HCT116 (cell line): ENCODE measurements at regions not wholly inside any gene's neighbourhood (a gene's known extent, or its start where the extent isn't known, plus 50 kb on each side); places are given as distances from the start of the nearest gene placed in this dataset.

Experiments
- ATAC-seq: fragments of 200-7000 bp; cut with Tn5 transposase; 2 replicates; pipeline ENCODE4 v1.9.1; 2020; ENCODE audit warnings: mild to moderate bottlenecking, moderate library complexity
- BruUV-seq: library from RNA; stranded (reverse); fragments of 400-500 nt; replicated peaks from 2 replicates; lab custom pipeline; 2021; lab: Mats Ljungman, UMichigan
- CTCF ChIA-PET: fragments of 300-600 bp; sonication (Branson Sonifier 250); formaldehyde crosslinking; loops from one replicate; lab custom pipeline; 2021; ENCODE audit warnings: antibody characterized with exemption; lab: Charles Lee
- POLR2A ChIA-PET: fragments of 300-600, 350-600 bp; sonication (Branson Sonifier 250); formaldehyde crosslinking; loops from one replicate; lab custom pipeline; 2021; ENCODE audit warnings: antibody characterized with exemption; lab: Charles Lee
- RAD21 ChIA-PET, 2 experiments: fragments of 300-600 bp; sonication (Branson Sonifier 250); formaldehyde crosslinking; loops; one replicate each; lab custom pipeline; 2023; ENCODE audit warnings: low total read pairs in 2 of 2; ENCODE audit not compliant: uncharacterized antibody in 2 of 2, unreplicated experiment in 2 of 2, low non-redundant PET in 1 of 2; lab: Charles Lee
- DNase-seq: peaks from one replicate; pipeline ENCODE4 v3.0.0-alpha.2; 2010; ENCODE audit warnings: low read depth, low spot score
- H2AFZ ChIP-seq: fragments of 200-600 bp; shearing (Covaris generic), sonication (generic); 2 replicates; pipeline ENCODE4 v1.6.1; 2017; ENCODE audit warnings: low read depth, mixed run types, mixed read lengths, antibody characterized with exemption, low read length; ENCODE audit not compliant: poor library complexity, severe bottlenecking
- H3K27ac ChIP-seq: 2 replicates; pipeline ENCODE4 v1.5.1; 2012; ENCODE audit warnings: low read depth, low read length
- H3K27me3 ChIP-seq: fragments of 200-600 bp; sonication (generic); 2 replicates; pipeline ENCODE4 v1.6.1; 2016; ENCODE audit warnings: mixed run types, low read length, mixed read lengths; ENCODE audit not compliant: insufficient read depth
- H3K36me3 ChIP-seq, 2 experiments: fragments of 200-500 bp in 1 of 2; fragments of 200-600 bp in 1 of 2; sonication (Bioruptor generic) in 1 of 2; sonication (generic) in 1 of 2; 2 replicates each; pipeline versions ENCODE4 v1.5.1 to v1.6.1; 2014 to 2016; ENCODE audit warnings: low read length in 2 of 2, inconsistent platforms in 1 of 2, mixed read lengths in 1 of 2, mixed run types in 1 of 2; ENCODE audit not compliant: insufficient read depth in 2 of 2, control insufficient read depth in 1 of 2
- H3K4me1 ChIP-seq, 2 experiments: fragments of 200-600 bp in 1 of 2; sonication (generic) in 1 of 2; 2 replicates each; pipeline versions ENCODE4 v1.5.1 to v1.6.1; 2012 to 2017; ENCODE audit warnings: low read length in 2 of 2, inconsistent platforms in 1 of 2, mild to moderate bottlenecking in 1 of 2, mixed read lengths in 1 of 2, mixed run types in 1 of 2, moderate library complexity in 1 of 2; ENCODE audit not compliant: insufficient read depth in 2 of 2, control insufficient read depth in 1 of 2
- H3K4me2 ChIP-seq: fragments of 200-600 bp; sonication (generic); 2 replicates; pipeline ENCODE4 v1.6.1; 2017; ENCODE audit warnings: mixed run types, low read length, mixed read lengths
- H3K4me3 ChIP-seq, 2 experiments: fragments of 200-600 bp in 1 of 2; sonication (generic) in 1 of 2; replicated peaks in 1 of 2; 2 replicates each; pipeline ENCODE4 v1.5.1; 2011 to 2016; ENCODE audit warnings: low read length in 2 of 2, control low read depth in 1 of 2, low read depth in 1 of 2, mild to moderate bottlenecking in 1 of 2, mixed read lengths in 1 of 2, mixed run types in 1 of 2
- H3K79me2 ChIP-seq: fragments of 200-600 bp; sonication (generic); 2 replicates; pipeline ENCODE4 v1.6.1; 2017; ENCODE audit warnings: mild to moderate bottlenecking, mixed run types, low read length, moderate library complexity, mixed read lengths; ENCODE audit not compliant: insufficient read depth
- H3K9ac ChIP-seq: fragments of 200-600 bp; sonication (generic); 2 replicates; pipeline ENCODE4 v1.6.1; 2016; ENCODE audit warnings: low read length, mixed read lengths
- H3K9me2 ChIP-seq: fragments of 200-600 bp; sonication (generic), shearing (Covaris generic); 2 replicates; pipeline ENCODE4 v1.6.1; 2017; ENCODE audit warnings: mixed run types, mild to moderate bottlenecking, moderate library complexity; ENCODE audit not compliant: insufficient read depth
- H3K9me3 ChIP-seq, 2 experiments: fragments of 200-500 bp in 1 of 2; fragments of 200-600 bp in 1 of 2; sonication (Bioruptor generic) in 1 of 2; sonication (generic) in 1 of 2; 2 replicates each; pipeline ENCODE4 v1.6.1; 2014 to 2017; ENCODE audit warnings: low read length in 2 of 2, mixed read lengths in 2 of 2, inconsistent platforms in 1 of 2, low read depth in 1 of 2, mild to moderate bottlenecking in 1 of 2, mixed run types in 1 of 2, moderate library complexity in 1 of 2; ENCODE audit not compliant: control insufficient read depth in 1 of 2, insufficient read depth in 1 of 2
- H4K20me1 ChIP-seq: fragments of 200-600 bp; sonication (generic), shearing (Covaris generic); 2 replicates; pipeline ENCODE4 v1.6.1; 2017; ENCODE audit warnings: mixed run types, mild to moderate bottlenecking, moderate library complexity; ENCODE audit not compliant: insufficient read depth
- ATF3 ChIP-seq: IDR thresholded peaks from 2 replicates; pipeline ENCODE4 v1.6.1; 2012
- CEBPB ChIP-seq: IDR thresholded peaks from 2 replicates; pipeline ENCODE4 v1.6.1; 2012; ENCODE audit warnings: low read depth
- ELF1 ChIP-seq: IDR thresholded peaks from 2 replicates; pipeline ENCODE4 v1.6.1; 2012; ENCODE audit warnings: low read depth, borderline replicate concordance
- EZH2 ChIP-seq: fragments of 200-600 bp; sonication (generic); IDR thresholded peaks from 2 replicates; pipeline ENCODE4 v1.6.1; 2017; ENCODE audit warnings: antibody characterized with exemption, mixed run types
- FOSL1 ChIP-seq: IDR thresholded peaks from 2 replicates; pipeline ENCODE4 v1.6.1; 2012; ENCODE audit warnings: low read depth
- JUND ChIP-seq: IDR thresholded peaks from 2 replicates; pipeline ENCODE4 v1.6.1; 2012
- POLR2A ChIP-seq: IDR thresholded peaks from 2 replicates; pipeline ENCODE4 v1.7.0; 2011; ENCODE audit warnings: borderline replicate concordance; ENCODE audit not compliant: insufficient read depth, insufficient read length; ENCODE audit errors: extremely low read depth
- POLR2AphosphoS5 ChIP-seq: IDR thresholded peaks from 2 replicates; pipeline ENCODE4 v1.6.1; 2011; ENCODE audit warnings: mild to moderate bottlenecking, low read depth, low read length, moderate library complexity
- SIN3A ChIP-seq: IDR thresholded peaks from 2 replicates; pipeline ENCODE4 v1.6.1; 2012; ENCODE audit warnings: low read depth
- SP1 ChIP-seq: IDR thresholded peaks from 2 replicates; pipeline ENCODE4 v1.6.1; 2012; ENCODE audit warnings: low read depth
- SRF ChIP-seq: IDR thresholded peaks from 2 replicates; pipeline ENCODE4 v1.6.1; 2012; ENCODE audit warnings: low read depth
- TCF7L2 ChIP-seq: IDR thresholded peaks from 2 replicates; pipeline ENCODE4 v1.7.0; 2011; ENCODE audit warnings: borderline replicate concordance, inconsistent platforms; ENCODE audit not compliant: insufficient read depth, insufficient read length; ENCODE audit errors: extremely low read depth
- ZFX ChIP-seq: fragments of 450-650 bp; IDR thresholded peaks from 2 replicates; pipeline ENCODE4 v1.6.1; 2017
- ZNF274 ChIP-seq: fragments of 200-500 bp; sonication (Bioruptor generic); IDR thresholded peaks from 2 replicates; pipeline ENCODE4 v1.6.1; 2014; ENCODE audit warnings: mild to moderate bottlenecking, low read depth, low read length, inconsistent platforms
- intact Hi-C: fragments of 100-400 bp; cut with micrococcal nuclease; formaldehyde crosslinking; loops from 2 replicates; pipeline ENCODE4 v1.10.0; 2022
- TF ChIP-seq, protein P1 (sequence below): IDR thresholded peaks from 2 replicates; pipeline ENCODE4 v1.6.1; 2012; ENCODE audit warnings: low read depth
- TF ChIP-seq, protein P2 (sequence below), 3 experiments: fragments of 200-600 bp in 1 of 3; sonication (generic) in 1 of 3; IDR thresholded peaks in 2 of 3; conservative IDR thresholded peaks in 1 of 3; 2 replicates each; pipeline ENCODE4 v1.5.1; 2012 to 2017; ENCODE audit warnings: low read depth in 2 of 3, low read length in 2 of 3, antibody characterized with exemption in 1 of 3, borderline replicate concordance in 1 of 3, control low read depth in 1 of 3, mild to moderate bottlenecking in 1 of 3, mixed read lengths in 1 of 3, mixed run types in 1 of 3, moderate library complexity in 1 of 3; ENCODE audit not compliant: insufficient read depth in 1 of 3
- TF ChIP-seq, protein P3 (sequence below): IDR thresholded peaks from 2 replicates; pipeline ENCODE4 v1.6.1; 2012

DNA sequence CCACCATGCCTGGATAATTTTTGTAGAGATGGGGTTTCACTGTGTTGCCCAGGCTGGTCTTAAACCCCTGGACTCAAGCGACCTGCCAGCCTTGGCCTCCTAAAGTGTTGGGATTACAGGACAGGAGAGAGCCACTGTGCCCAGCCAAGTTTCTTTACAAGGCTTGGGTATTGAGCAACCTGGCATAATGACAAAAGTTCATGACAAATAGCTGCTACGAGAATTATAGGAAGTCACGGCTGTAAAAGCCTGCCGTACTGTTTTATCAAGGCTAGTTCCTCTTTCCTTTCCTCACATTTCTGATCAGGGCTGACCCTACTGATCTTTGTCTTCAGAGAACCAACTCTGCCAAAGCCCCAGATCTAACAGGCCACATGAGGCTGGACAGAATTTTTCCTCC is 490.4 kb upstream of the SPRED2 start (continued):
- TF ChIP-seq, protein P1, sequence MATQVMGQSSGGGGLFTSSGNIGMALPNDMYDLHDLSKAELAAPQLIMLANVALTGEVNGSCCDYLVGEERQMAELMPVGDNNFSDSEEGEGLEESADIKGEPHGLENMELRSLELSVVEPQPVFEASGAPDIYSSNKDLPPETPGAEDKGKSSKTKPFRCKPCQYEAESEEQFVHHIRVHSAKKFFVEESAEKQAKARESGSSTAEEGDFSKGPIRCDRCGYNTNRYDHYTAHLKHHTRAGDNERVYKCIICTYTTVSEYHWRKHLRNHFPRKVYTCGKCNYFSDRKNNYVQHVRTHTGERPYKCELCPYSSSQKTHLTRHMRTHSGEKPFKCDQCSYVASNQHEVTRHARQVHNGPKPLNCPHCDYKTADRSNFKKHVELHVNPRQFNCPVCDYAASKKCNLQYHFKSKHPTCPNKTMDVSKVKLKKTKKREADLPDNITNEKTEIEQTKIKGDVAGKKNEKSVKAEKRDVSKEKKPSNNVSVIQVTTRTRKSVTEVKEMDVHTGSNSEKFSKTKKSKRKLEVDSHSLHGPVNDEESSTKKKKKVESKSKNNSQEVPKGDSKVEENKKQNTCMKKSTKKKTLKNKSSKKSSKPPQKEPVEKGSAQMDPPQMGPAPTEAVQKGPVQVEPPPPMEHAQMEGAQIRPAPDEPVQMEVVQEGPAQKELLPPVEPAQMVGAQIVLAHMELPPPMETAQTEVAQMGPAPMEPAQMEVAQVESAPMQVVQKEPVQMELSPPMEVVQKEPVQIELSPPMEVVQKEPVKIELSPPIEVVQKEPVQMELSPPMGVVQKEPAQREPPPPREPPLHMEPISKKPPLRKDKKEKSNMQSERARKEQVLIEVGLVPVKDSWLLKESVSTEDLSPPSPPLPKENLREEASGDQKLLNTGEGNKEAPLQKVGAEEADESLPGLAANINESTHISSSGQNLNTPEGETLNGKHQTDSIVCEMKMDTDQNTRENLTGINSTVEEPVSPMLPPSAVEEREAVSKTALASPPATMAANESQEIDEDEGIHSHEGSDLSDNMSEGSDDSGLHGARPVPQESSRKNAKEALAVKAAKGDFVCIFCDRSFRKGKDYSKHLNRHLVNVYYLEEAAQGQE: no peak
- TF ChIP-seq ATF3: no peak
- TF ChIP-seq JUND: no peak
- no peak for TF ChIP-seq POLR2A
- TF ChIP-seq SRF: no peak
- no peak for TF ChIP-seq FOSL1
- no peak for TF ChIP-seq ELF1
- TF ChIP-seq TCF7L2: no peak
- TF ChIP-seq EZH2: no peak
- no peak for TF ChIP-seq ZFX
- no peak for TF ChIP-seq POLR2AphosphoS5

GRCh38 chr2:65922030-65922429 is 489.6 kb upstream of the SPRED2 start:
- intact Hi-C loops: no loop called here
- TF ChIP-seq FOSL1 (no peak), SRF (no peak), ZNF274 (no peak), EZH2 (no peak), SP1 (no peak), POLR2AphosphoS5 (no peak), POLR2A (no peak), SIN3A (no peak), JUND (no peak), CEBPB (no peak)
- TF ChIP-seq, protein P2, sequence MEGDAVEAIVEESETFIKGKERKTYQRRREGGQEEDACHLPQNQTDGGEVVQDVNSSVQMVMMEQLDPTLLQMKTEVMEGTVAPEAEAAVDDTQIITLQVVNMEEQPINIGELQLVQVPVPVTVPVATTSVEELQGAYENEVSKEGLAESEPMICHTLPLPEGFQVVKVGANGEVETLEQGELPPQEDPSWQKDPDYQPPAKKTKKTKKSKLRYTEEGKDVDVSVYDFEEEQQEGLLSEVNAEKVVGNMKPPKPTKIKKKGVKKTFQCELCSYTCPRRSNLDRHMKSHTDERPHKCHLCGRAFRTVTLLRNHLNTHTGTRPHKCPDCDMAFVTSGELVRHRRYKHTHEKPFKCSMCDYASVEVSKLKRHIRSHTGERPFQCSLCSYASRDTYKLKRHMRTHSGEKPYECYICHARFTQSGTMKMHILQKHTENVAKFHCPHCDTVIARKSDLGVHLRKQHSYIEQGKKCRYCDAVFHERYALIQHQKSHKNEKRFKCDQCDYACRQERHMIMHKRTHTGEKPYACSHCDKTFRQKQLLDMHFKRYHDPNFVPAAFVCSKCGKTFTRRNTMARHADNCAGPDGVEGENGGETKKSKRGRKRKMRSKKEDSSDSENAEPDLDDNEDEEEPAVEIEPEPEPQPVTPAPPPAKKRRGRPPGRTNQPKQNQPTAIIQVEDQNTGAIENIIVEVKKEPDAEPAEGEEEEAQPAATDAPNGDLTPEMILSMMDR (IDR thresholded peaks at IDR 0.05 in 2 of 3, conservative IDR thresholded peaks at IDR 0.05 in 1 of 3; ENCODE audit: borderline replicate concordance in 1 of 3, insufficient read depth in 1 of 3, low read depth in 2 of 3, low read length in 2 of 3): no peak
- TF ChIP-seq, protein P3, sequence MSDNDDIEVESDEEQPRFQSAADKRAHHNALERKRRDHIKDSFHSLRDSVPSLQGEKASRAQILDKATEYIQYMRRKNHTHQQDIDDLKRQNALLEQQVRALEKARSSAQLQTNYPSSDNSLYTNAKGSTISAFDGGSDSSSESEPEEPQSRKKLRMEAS: no peak
- Histone ChIP-seq H3K9me3 (no peaks in the 10 kb centered on the region), H3K9me2 (no peaks in the 10 kb centered on the region), H3K27me3 (peaks cover 19% of the 10 kb centered on the region; the same call in 1 of the 2 replicates), H3K27ac (no peak overlapping the region), H2AFZ (no peak overlapping the region), H4K20me1 (no peaks in the 10 kb centered on the region), H3K9ac (no peak overlapping the region), H3K4me3 (no peak overlapping the region), H3K4me1 (no peaks in the 10 kb centered on the region), H3K79me2 (no peaks in the 10 kb centered on the region), H3K4me2 (no peak overlapping the region), H3K36me3 (no peaks in the 10 kb centered on the region)
- CTCF ChIA-PET: no interaction called here
- BruUV-seq: no TSS peak
- no peak for ATAC-seq
- RAD21 ChIA-PET: no interaction called here
- DNase-seq: no peak
- POLR2A ChIA-PET: no interaction called here
